HCT116 (cell line): ENCODE measurements at regions not wholly inside any gene's neighbourhood (a gene's known extent, or its start where the extent isn't known, plus 50 kb on each side); places are given as distances from the start of the nearest gene placed in this dataset.

Experiments used
- CEBPB ChIP-seq: IDR thresholded peaks from 2 replicates; pipeline ENCODE4 v1.6.1; 2012; ENCODE audit warnings: low read depth
- EZH2 ChIP-seq: fragments of 200-600 bp; sonication (generic); IDR thresholded peaks from 2 replicates; pipeline ENCODE4 v1.6.1; 2017; ENCODE audit warnings: antibody characterized with exemption, mixed run types
- TF ChIP-seq, protein P1 (sequence below), 3 experiments: fragments of 200-600 bp in 1 of 3; sonication (generic) in 1 of 3; IDR thresholded peaks in 2 of 3; conservative IDR thresholded peaks in 1 of 3; 2 replicates each; pipeline ENCODE4 v1.5.1; 2012 to 2017; ENCODE audit warnings: low read depth in 2 of 3, low read length in 2 of 3, antibody characterized with exemption in 1 of 3, borderline replicate concordance in 1 of 3, control low read depth in 1 of 3, mild to moderate bottlenecking in 1 of 3, mixed read lengths in 1 of 3, mixed run types in 1 of 3, moderate library complexity in 1 of 3; ENCODE audit not compliant: insufficient read depth in 1 of 3
- TF ChIP-seq, protein P2 (sequence below): IDR thresholded peaks from 2 replicates; pipeline ENCODE4 v1.6.1; 2012

DNA sequence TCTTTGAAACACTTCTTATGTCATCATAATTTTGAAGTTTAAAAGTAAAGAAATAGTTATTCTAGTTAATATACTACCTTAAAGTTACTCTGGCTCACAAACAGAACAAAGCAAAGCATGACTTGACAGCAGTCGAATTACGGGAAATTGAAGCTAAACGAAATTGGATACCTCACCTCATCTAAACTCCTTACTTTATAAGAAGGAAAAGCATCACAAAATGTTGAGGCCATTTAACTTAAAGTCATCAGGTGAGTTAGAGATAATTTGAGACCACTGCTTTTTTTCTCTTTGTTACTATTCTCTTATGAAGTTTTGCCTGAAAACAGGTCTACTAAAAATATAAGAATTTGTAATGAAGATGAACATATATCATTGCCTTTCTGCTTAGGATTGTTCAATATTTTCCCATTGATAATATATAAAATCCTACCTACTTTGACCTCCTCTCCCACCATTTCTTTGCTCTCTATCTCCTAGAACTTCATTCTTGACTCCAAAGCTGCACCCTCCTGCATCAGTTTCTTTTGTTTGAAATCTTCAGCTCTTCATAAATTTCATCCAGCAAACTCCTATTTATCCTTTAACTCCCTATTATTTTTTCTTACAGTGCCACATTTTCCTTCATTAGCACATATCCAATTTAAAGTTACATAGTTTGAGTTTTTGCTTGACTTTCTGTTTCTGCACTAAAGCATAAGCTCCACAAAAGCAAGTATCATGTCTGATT is 510.7 kb upstream of the ZNF337 start:
- TF ChIP-seq, protein P1, sequence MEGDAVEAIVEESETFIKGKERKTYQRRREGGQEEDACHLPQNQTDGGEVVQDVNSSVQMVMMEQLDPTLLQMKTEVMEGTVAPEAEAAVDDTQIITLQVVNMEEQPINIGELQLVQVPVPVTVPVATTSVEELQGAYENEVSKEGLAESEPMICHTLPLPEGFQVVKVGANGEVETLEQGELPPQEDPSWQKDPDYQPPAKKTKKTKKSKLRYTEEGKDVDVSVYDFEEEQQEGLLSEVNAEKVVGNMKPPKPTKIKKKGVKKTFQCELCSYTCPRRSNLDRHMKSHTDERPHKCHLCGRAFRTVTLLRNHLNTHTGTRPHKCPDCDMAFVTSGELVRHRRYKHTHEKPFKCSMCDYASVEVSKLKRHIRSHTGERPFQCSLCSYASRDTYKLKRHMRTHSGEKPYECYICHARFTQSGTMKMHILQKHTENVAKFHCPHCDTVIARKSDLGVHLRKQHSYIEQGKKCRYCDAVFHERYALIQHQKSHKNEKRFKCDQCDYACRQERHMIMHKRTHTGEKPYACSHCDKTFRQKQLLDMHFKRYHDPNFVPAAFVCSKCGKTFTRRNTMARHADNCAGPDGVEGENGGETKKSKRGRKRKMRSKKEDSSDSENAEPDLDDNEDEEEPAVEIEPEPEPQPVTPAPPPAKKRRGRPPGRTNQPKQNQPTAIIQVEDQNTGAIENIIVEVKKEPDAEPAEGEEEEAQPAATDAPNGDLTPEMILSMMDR (IDR thresholded peaks at IDR 0.05 in 2 of 3, conservative IDR thresholded peaks at IDR 0.05 in 1 of 3; ENCODE audit: borderline replicate concordance in 1 of 3, insufficient read depth in 1 of 3, low read depth in 2 of 3, low read length in 2 of 3): no peak
- TF ChIP-seq CEBPB (no peak), EZH2 (no peak)
- TF ChIP-seq, protein P2, sequence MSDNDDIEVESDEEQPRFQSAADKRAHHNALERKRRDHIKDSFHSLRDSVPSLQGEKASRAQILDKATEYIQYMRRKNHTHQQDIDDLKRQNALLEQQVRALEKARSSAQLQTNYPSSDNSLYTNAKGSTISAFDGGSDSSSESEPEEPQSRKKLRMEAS: no peak
